Endothelial cell of umbilical vein (primary cell): ENCODE measurements at regions not wholly inside any gene's neighbourhood (a gene's known extent, or its start where the extent isn't known, plus 50 kb on each side); places are given as distances from the start of the nearest gene placed in this dataset.

Experiments
- CTCF ChIP-seq, 2 donors: IDR thresholded peaks; 1 replicate in 1 of 2; 2 replicates in 1 of 2; pipeline ENCODE4 v1.5.1; 2011; ENCODE audit warnings: low read length in 2 of 2, mild to moderate bottlenecking in 2 of 2, moderate library complexity in 2 of 2, control low read depth in 1 of 2, inconsistent platforms in 1 of 2, low read depth in 1 of 2; ENCODE audit not compliant: insufficient read depth in 1 of 2; ENCODE audit errors: extremely low read depth in 1 of 2
- EZH2 ChIP-seq: IDR thresholded peaks from 2 replicates; pipeline ENCODE4 v1.6.1; 2012; ENCODE audit warnings: borderline replicate concordance, low read depth, mild to moderate bottlenecking, moderate library complexity, low read length, inconsistent platforms; ENCODE audit not compliant: severe bottlenecking
- JUN ChIP-seq: IDR thresholded peaks from 2 replicates; pipeline ENCODE4 v1.6.1; 2011; ENCODE audit warnings: borderline replicate concordance, low read depth; ENCODE audit not compliant: insufficient read length, insufficient read depth
- MAX ChIP-seq: IDR thresholded peaks from 2 replicates; pipeline ENCODE4 v1.6.1; 2011; ENCODE audit not compliant: insufficient read depth, insufficient read length
- POLR2A ChIP-seq: IDR thresholded peaks from 2 replicates; pipeline ENCODE4 v1.6.1; 2012; ENCODE audit warnings: low read depth, mild to moderate bottlenecking, control low read depth, low read length
- POLR2AphosphoS5 ChIP-seq: IDR thresholded peaks from 2 replicates; pipeline ENCODE4 v1.6.1; 2012; ENCODE audit warnings: low read depth, mild to moderate bottlenecking, control low read depth, low read length, moderate library complexity; ENCODE audit not compliant: insufficient read depth

GRCh38 chr6:119568580-119568979 is 219.0 kb upstream of the MAN1A1 start:
- TF ChIP-seq CTCF (IDR thresholded peaks at IDR 0.05; ENCODE audit: extremely low read depth in 1 of 2, insufficient read depth in 1 of 2, low read depth in 1 of 2, low read length in 2 of 2) = no peak
- TF ChIP-seq POLR2AphosphoS5 = no peak
- no peak for TF ChIP-seq POLR2A
- no peak for TF ChIP-seq MAX
- TF ChIP-seq JUN = no peak
- TF ChIP-seq EZH2 = no peak
